Sigmoid colon (tissue), 6 donors: ENCODE measurements at regions not wholly inside any gene's neighbourhood (a gene's known extent, or its start where the extent isn't known, plus 50 kb on each side); places are given as distances from the start of the nearest gene placed in this dataset.

ENCODE experiments used
- DNase-seq: peaks from one replicate; pipeline ENCODE4 v3.0.0-alpha.2; 2019
- H3K27ac ChIP-seq, 4 donors: fragments of 200-600 bp; sonication (generic); one replicate each; pipeline ENCODE4 v1.5.1; 2016 to 2019; ENCODE audit warnings: mild to moderate bottlenecking in 1 of 4
- H3K27me3 ChIP-seq, 3 donors: fragments of 200-600 bp; sonication (generic); one replicate each; pipeline ENCODE4 v1.5.1; 2019; ENCODE audit warnings: mild to moderate bottlenecking in 1 of 3
- H3K36me3 ChIP-seq, 4 donors: fragments of 200-600 bp; sonication (generic); one replicate each; pipeline ENCODE4 v1.5.1; 2016 to 2019
- H3K4me1 ChIP-seq, 4 donors: fragments of 200-600 bp; sonication (generic); one replicate each; pipeline ENCODE4 v1.5.1; 2017 to 2019
- H3K4me3 ChIP-seq, 4 donors: fragments of 200-600 bp; sonication (generic); one replicate each; pipeline ENCODE4 v1.5.1; 2017 to 2019; ENCODE audit warnings: mild to moderate bottlenecking in 2 of 4, moderate library complexity in 1 of 4
- H3K9me3 ChIP-seq, 4 donors: fragments of 200-600 bp in 3 of 4; sonication (generic) in 3 of 4; one replicate each; pipeline versions ENCODE4 v1.5.1 to v1.6.1; 2013 to 2019
- EP300 ChIP-seq, 4 donors: sonication (generic); formaldehyde crosslinking; IDR thresholded peaks; one replicate each; pipeline ENCODE4 v1.6.1; 2017; ENCODE audit warnings: antibody characterized with exemption in 4 of 4
- POLR2A ChIP-seq, 2 donors: fragments of 450-650 bp; IDR thresholded peaks; one replicate each; pipeline ENCODE4 v1.6.1; 2016; ENCODE audit warnings: antibody characterized with exemption in 2 of 2, mild to moderate bottlenecking in 2 of 2, moderate library complexity in 2 of 2
- POLR2AphosphoS5 ChIP-seq, 4 donors: sonication (generic); formaldehyde crosslinking; IDR thresholded peaks; one replicate each; pipeline ENCODE4 v1.6.1; 2017; ENCODE audit warnings: antibody characterized with exemption in 4 of 4
- WGBS, 2 donors: extraction: QIAGEN DNeasy Blood & Tissue Kit; methylation state at CpG; one replicate each; pipeline ENCODE4 v1.1.7; 2013; 5-methylcytosine and 5-hydroxymethylcytosine counted together
- intact Hi-C: fragments of 100-400 bp; cut with DNase I; formaldehyde crosslinking; loops from one replicate; pipeline ENCODE4 v1.15.1; 2023
- TF ChIP-seq, protein P1 (sequence below), 4 experiments: fragments of 450-650 bp in 3 of 4; fragments of 200-600 bp in 1 of 4; IDR thresholded peaks; one replicate each; pipeline ENCODE4 v1.5.1; 2016 to 2019; ENCODE audit warnings: antibody characterized with exemption in 4 of 4, mild to moderate bottlenecking in 3 of 4, moderate library complexity in 2 of 4
- donor health status: healthy with polysubstance abuse.
- donor health status: healthy.

DNA sequence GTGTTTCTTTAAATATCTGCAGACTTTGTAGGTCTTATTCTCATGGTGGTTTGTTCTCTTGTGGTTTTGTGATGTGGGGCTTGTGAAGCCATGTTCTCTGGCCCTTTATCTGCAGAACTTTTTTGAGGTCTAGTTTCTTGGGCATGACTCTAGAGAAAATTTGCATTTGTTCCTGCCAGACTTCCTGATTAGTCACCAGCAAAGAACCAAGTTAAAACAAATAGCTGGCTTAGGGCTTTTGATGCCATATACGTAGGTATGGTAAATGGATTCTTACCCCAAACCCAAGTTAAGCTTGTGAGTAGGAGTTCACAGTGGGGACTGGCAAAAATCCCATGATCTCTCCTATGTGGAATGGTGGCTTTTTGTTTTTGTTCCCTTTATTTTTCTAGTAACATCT, 68.7 kb upstream of the IRX3 start:
- H3K27ac ChIP-seq = no peak overlapping the region
- H3K36me3 ChIP-seq = no peaks in the 10 kb centered on the region
- H3K4me3 ChIP-seq = no peak overlapping the region
- 65 to 76% methylated on average over 1 of the region's 1 CpG for WGBS, 2 donors
- intact Hi-C loops = no loop called here
- peaks cover 0 to 7% (median 4%) of the 10 kb centered on the region in 4 donors for H3K9me3 ChIP-seq
- no peak for DNase-seq
- TF ChIP-seq, protein P1, sequence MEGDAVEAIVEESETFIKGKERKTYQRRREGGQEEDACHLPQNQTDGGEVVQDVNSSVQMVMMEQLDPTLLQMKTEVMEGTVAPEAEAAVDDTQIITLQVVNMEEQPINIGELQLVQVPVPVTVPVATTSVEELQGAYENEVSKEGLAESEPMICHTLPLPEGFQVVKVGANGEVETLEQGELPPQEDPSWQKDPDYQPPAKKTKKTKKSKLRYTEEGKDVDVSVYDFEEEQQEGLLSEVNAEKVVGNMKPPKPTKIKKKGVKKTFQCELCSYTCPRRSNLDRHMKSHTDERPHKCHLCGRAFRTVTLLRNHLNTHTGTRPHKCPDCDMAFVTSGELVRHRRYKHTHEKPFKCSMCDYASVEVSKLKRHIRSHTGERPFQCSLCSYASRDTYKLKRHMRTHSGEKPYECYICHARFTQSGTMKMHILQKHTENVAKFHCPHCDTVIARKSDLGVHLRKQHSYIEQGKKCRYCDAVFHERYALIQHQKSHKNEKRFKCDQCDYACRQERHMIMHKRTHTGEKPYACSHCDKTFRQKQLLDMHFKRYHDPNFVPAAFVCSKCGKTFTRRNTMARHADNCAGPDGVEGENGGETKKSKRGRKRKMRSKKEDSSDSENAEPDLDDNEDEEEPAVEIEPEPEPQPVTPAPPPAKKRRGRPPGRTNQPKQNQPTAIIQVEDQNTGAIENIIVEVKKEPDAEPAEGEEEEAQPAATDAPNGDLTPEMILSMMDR (IDR thresholded peaks at IDR 0.05) = no peak
- TF ChIP-seq POLR2AphosphoS5 (IDR thresholded peaks at IDR 0.05) = no peak
- TF ChIP-seq POLR2A (IDR thresholded peaks at IDR 0.05) = no peak
- no peak for TF ChIP-seq EP300 (IDR thresholded peaks at IDR 0.05)
- H3K27me3 ChIP-seq = peaks cover 0 to 29% (median 8%) of the 10 kb centered on the region in 3 donors
- H3K4me1 ChIP-seq = no peaks in the 10 kb centered on the region

DNA sequence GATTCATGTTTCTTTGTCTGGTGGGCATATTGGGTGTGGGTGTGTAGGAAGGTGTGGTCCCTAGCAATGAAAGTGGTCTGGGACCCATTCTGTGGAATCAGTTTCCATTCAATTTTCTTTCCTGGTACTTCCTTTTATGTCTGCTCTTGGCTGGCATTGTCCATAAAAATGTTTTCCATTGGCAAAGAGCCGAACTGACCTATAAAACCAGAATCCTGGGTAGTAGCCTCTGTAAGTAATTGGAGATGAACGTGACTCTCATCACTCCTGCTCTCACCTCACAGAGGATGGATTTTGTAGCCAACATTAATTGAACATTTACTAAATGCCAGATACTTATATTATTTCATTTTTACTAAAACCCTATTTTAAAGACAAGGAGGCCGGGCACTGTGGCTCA, 66.5 kb upstream of the IRX3 start:
- TF ChIP-seq POLR2AphosphoS5 (IDR thresholded peaks at IDR 0.05) (no peak), POLR2A (IDR thresholded peaks at IDR 0.05) (no peak), EP300 (IDR thresholded peaks at IDR 0.05) (no peak)
- TF ChIP-seq, protein P1 (IDR thresholded peaks at IDR 0.05) = no peak
- Histone ChIP-seq H3K27ac (no peak overlapping the region), H3K4me1 (no peaks in the 10 kb centered on the region), H3K9me3 (peaks cover 2 to 7% (median 4%) of the 10 kb centered on the region in 4 donors), H3K4me3 (no peak overlapping the region), H3K27me3 (peaks cover 0 to 11% (median 4%) of the 10 kb centered on the region in 3 donors), H3K36me3 (no peaks in the 10 kb centered on the region)
- WGBS, 2 donors = 36 to 79% methylated on average over 3 of the region's 3 CpGs
- DNase-seq = no peak
- intact Hi-C loops = no loop called here

DNA sequence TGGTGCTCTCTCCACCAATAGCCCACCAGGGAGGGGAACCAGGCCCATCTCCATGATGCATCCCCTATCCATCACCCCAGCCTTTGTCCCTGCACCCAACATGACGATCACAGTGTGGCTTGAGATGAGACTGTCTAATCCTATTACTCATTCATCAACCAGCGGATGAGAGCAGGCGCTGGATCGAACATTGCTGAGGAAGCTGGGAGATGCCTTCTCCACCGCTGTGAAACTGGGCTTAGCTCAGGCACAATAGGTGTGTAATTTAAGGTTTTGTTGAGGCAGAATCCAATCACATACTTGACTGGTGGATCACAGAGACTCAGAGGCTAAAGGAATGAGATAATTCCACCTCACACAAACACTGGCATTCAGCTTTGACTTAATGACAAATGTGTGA, 64.6 kb upstream of the IRX3 start:
- DNase-seq = peak; percentile 7
- Histone ChIP-seq H3K27ac (no peak overlapping the region), H3K27me3 (peaks cover 0 to 3% (median 0%) of the 10 kb centered on the region in 3 donors), H3K4me3 (no peak overlapping the region), H3K9me3 (peaks cover 2 to 7% (median 4%) of the 10 kb centered on the region in 4 donors), H3K36me3 (no peaks in the 10 kb centered on the region), H3K4me1 (no peaks in the 10 kb centered on the region)
- intact Hi-C loops = no loop called here
- WGBS, 2 donors = 90 to 91% methylated on average over 5 of the region's 5 CpGs
- no peak for TF ChIP-seq EP300 (IDR thresholded peaks at IDR 0.05)
- TF ChIP-seq POLR2AphosphoS5 (IDR thresholded peaks at IDR 0.05) = no peak
- TF ChIP-seq, protein P1 (IDR thresholded peaks at IDR 0.05) = no peak
- no peak for TF ChIP-seq POLR2A (IDR thresholded peaks at IDR 0.05)

DNA sequence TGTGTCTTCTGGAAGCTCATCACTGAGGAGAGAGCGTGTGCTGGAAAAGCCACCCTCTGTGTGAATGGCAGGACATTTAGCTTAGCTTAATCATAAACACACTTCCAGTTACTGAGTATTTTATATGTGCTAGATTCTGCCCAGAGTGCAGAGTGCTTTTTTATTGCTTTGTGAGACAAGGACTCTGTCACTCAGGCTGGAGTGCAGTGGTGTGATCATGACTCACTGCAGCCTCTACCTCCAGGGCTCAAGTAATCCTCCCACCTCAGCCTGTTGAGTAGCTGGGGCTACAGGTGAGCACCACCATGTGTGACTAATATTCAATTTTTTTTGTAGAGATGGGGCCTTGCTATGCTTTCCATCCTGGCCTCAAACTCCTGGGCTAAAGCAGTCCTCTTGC, 61.4 kb upstream of the IRX3 start:
- Histone ChIP-seq H3K9me3 (peaks cover 0 to 2% (median under 1%) of the 10 kb centered on the region in 4 donors), H3K27ac (no peak overlapping the region), H3K36me3 (no peaks in the 10 kb centered on the region), H3K4me3 (no peak overlapping the region), H3K4me1 (no peaks in the 10 kb centered on the region), H3K27me3 (peaks cover 0 to 25% (median 0%) of the 10 kb centered on the region in 3 donors)
- peak; percentile 6 for DNase-seq
- WGBS, 2 donors = 25 to 70% methylated on average over 1 of the region's 1 CpG
- intact Hi-C loops = no loop called here
- TF ChIP-seq EP300 (IDR thresholded peaks at IDR 0.05) (no peak), POLR2A (IDR thresholded peaks at IDR 0.05) (no peak), POLR2AphosphoS5 (IDR thresholded peaks at IDR 0.05) (no peak)
- TF ChIP-seq, protein P1 (IDR thresholded peaks at IDR 0.05) = no peak

DNA sequence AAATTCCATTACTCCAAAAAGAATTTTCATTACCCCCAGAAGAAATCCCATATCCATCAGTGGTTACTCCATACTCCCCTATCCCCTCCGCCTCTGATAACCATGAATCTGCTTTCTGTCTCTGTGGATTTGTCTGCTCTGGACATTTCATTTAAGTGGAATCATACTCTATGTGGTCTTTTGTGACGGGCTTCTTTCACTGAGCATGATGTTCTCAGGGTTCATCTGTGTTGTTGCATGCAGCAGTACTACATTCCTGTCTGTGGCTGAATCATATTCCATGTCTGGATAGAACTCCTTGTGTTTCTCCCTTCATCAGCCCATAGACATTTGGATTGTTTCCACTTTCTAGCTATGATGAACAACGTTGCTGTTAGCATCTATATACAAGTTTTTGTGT, 59.5 kb upstream of the IRX3 start:
- WGBS, 2 donors = 69 to 79% methylated on average over 3 of the region's 3 CpGs
- Histone ChIP-seq H3K27ac (no peak overlapping the region), H3K4me1 (no peaks in the 10 kb centered on the region), H3K4me3 (no peak overlapping the region), H3K9me3 (peaks cover 0 to 2% (median 0%) of the 10 kb centered on the region in 4 donors), H3K36me3 (no peaks in the 10 kb centered on the region), H3K27me3 (peaks cover 0 to 43% (median 0%) of the 10 kb centered on the region in 3 donors)
- TF ChIP-seq, protein P1 (IDR thresholded peaks at IDR 0.05) = no peak
- TF ChIP-seq POLR2A (IDR thresholded peaks at IDR 0.05) = no peak
- no peak for TF ChIP-seq EP300 (IDR thresholded peaks at IDR 0.05)
- intact Hi-C loops = no loop called here
- DNase-seq = no peak
